ENCODE measurements at regions not wholly inside any gene's neighbourhood (a gene's known extent, or its start where the extent isn't known, plus 50 kb on each side); places are given as distances from the start of the nearest gene placed in this dataset.
"Not testable (repeated sequence)": the region's sequence is repeated elsewhere in the genome, so short reads cannot be mapped to it uniquely, and the experiment has no call there.

DNA sequence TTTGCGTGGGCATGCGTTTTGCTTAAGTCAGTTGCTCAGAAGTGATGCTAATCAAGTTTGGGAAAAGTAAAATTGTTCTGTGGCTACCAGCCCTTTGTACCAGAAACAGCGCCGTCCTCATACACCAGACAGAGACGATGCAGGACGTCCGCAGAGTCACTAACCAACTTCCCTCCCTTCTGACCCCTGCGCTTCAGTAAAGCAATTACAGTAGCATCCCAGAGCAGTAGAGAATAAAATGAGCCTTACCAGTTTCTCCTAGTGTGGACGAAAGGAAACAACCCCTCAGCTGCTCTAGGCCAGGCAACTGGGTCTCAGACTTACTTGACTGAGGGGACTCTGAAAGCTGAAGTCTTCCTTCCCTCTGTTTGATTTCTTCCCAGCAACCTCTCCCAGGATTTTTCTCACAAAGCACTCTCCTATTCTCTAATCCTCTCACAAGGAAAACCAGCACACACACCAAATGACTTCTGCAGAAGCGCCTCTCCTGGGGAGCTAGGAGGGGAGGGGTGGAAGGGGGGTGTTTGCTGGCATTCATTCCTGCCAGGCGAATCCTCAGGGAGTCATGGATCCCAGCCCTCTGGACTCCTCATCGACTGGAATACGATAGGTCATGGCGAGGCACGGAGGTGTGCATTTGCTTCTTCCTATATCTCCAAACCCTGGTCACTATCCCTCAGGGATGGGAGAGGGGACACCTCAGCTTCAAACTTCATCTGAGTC is 56.0 kb upstream of the MID1 start:
- DNase-seq = no peak

DNA sequence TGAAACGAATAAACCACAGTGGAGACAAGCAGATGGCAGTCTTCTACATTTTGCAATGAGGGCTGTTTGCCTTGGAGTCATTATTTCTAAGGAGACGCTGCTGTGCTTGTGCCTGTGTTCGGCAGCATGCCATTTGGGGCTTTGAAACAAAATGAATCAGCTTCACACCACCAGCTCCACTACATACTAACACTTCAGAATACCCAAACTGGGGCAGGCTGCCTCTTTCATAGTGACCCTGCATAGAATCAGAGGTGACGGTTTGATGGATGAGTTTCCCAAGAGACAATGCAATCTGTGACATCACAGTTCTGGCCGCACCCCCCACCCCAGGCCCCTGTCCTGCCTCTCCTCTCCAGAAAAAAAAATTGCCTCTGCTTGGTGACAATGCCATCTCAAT is 57.1 kb upstream of the MID1 start:
- DNase-seq = no peak

DNA sequence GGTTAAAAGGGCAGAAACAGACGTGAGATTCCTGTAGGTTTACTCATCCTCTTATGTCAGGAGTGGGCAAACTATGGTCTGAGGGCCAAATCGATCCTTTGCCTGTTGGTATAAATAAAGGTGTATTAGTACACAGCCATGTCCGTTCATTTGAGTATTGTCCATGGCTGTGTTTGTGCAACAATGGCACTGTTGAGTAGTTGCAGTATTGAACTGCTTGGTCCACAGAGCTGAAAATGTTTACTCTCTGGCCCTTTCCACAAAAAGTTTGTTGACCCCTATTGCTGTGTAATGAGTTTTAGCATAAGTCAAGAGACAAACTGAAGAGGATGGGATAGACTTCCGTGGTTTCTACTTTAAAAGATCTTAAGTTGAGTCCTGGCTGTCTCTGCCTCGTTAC is 59.0 kb upstream of the MID1 start:
- DNase-seq = no peak

DNA sequence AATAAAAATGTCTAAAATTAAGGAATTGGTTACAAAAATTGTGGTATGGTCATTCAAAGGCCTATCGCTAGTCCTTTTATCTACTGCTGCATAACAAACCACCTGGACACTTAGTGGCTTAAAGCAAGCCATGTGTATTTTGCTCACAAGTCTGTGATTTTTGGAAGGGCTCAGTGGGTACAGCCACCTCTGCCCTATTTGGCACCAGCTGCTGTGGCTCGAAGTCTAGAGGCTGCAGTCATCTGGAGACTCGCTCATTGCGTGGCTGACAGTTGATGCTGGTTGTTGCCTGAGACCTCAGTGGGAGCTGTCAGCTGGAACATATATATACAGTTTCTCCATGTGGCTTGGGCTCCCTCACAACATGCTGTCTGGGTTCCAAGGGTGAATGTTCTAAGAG is 60.8 kb upstream of the MID1 start:
- DNase-seq = no peak

DNA sequence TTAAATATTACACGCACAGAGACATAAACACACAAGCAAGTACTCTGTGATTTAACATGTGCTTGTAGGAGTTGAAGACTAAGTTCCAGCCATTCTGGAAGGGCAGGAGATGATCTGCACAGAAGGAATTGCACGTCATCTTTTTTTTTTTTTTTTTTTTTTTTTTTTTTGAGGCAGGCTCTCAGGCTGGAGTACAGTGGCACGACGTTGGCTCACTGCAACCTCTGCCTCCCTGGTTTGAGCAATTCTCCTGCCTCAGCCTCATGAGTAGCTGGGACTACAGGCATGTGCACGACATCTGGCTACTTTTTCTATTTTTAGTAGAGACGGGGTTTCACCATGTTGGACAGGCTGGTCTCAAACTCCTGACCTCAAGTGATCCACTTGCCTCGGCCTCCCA is 63.2 kb upstream of the MID1 start:
- not testable (repeated sequence) for DNase-seq

DNA sequence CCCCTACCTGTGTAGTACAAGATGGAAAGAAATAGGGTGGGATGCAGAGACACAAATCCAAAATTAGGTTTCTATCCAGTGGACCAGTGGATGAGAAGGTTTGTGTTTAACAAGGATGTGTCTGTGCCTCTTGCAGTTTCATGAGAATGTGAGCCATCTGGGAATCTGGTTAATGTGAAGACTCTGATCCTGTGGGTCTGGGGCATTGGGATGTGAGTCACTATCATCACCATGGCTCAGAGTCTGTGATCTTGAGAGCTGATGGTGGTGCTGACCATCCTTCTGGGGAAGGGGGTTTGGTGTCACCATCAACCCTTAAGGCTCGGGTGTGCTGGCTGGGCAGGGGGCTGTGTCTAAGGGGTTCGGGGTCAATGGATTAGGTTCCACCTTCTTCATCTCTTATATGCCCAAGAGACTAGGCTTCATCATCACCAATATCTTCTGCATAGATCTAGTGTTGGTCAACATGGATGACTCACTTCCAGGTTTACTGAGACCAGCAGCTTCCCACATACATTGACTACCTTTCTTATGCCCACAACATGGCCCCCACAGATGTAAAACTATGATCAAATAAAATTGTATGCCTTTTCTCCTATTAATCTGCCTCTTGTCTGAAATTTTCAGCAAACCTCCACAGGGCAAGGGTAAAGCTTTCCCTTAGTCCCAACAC is 65.7 kb upstream of the MID1 start:
- no peak for DNase-seq

DNA sequence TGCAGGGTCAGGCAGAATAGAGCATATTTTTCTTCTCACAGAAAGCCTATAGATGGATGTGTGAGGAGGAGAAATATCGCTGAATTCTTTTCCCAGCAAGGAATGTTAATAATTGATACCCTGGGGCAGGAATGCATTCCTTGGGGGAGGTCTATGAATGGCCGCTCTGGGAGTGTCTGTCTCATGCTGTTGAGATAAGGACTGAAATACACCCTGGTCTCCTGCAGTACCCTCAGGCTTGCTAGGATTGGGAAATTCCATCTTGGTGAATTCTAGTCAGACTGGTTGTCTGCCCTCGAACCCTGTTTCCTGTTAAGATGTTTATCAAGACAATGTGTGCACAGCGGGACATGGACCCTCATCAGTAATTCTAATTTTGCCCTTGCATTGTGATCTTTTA is 71.4 kb upstream of the MID1 start:
- not testable (repeated sequence) for DNase-seq

DNA sequence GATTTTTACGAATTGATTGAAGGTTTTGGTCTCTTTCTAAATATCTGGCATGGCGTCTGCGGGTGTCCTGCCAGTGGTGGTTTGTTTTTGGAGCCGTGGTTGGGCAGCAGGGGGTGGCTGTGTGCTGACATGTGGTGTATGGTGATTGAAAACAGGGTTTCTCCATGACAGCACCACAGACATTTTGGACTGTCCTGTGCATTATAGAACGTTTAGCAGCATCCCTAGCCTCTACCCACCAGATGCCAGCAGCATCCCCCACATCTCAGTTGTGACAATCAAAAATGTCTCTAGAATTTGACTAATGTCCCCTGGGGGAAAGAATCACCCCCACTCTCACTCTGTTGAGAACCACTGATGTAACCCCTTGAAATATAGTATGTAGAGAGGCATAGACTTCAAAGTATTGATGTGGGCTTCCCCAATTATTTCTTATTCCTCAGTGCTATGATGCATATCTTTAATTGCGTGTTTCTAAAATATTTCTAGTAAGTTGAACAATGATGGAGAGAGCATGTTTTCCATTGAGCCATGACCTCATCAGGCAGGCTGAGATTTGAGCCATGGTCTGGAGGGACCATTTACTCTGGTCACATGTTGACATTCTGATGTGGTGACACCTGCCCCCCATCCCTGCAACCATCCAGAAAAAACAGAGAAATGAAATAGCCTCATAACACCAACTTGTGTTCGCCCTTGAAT is 77.4 kb upstream of the MID1 start:
- no peak for DNase-seq

DNA sequence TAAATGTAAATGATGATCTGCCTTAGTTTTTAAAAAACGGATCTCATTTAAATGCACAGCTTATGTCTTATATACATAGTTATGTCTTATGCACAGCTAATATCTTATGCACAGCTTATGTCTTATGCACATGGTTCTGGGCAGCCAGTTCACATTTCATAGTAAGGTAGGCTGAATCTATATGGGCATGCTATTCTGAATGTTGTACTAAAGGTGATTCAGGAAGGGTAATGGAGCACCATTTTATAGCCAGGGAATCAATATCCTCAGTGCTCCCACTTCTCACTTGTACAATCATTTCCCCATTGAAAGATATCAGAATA is 77.9 kb upstream of the MID1 start:
- DNase-seq = no peak

DNA sequence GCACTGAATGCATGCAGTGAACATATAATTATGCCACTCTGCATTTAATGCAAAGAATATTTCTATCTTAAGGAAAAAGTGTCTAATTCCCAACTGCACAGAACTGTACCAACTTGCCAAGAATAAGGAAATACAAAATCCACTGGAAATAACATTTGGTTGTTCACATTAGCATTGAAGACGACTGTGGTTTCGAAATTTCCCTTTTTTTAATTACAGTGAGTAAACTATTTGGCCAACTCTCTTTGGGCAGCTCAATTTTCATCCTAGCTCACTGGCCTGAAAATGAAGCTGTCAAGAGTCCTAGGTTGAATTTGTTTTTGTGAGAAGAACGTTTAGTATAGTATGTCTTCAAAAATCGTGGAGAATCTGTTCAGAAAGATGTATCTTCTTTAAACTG is 81.6 kb upstream of the MID1 start:
- DNase-seq = no peak

DNA sequence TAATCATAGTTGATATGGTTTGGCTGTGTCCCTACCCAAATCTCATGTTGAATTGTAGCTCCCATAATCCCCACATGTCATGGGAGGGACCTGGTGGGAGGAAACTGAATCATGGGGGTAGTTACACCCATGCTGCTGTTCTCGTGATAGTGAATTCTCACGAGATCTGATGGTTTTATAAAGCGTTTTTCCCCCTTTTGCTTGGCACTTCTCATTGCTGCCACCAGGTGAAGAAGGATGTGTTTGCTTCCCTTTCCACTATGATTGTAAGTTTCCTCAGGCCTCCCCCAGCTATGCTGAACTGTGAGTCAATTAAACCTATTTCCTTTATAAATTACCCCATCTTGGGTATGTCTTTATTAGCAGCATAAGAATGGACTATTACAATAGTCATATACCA is 86.0 kb upstream of the MID1 start:
- DNase-seq = not testable (repeated sequence)

DNA sequence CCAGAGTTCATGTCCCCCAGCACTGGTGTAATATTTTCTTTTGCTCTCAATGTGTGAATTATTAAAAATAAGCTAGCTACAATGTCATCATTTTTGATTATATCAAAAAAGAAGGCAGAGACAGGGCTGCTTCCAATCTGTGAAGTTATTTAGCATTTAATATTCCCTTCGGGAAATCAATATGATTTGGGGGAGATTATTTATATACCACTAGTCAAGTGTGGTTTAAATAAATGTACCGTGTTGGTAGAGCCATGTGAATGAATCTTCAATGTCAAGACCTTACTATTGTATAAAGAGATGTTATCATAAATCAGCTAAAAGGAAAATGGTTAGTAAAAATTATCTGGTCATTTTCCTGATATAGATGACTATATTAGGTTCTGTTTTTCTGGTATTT is 87.4 kb upstream of the MID1 start:
- DNase-seq = no peak

DNA sequence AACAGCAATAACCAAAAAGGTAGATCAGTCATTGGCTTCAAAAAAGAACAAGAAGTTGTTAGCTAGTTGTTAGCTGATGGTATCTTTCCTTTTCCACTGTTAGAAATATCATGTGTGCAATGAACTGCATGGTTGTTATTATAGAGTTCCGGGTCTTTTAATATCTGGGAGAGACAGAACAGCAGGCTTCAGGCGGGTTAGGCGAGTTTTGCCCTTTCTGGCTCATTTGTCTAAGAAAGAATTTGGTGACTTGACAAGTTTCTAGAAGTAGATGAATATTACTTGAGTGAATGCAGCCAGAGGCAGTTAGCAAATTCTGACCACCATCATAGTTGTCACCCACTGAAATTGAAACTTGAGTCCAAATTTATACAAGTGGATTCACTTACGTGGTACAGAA is 88.9 kb upstream of the MID1 start:
- no peak for DNase-seq

DNA sequence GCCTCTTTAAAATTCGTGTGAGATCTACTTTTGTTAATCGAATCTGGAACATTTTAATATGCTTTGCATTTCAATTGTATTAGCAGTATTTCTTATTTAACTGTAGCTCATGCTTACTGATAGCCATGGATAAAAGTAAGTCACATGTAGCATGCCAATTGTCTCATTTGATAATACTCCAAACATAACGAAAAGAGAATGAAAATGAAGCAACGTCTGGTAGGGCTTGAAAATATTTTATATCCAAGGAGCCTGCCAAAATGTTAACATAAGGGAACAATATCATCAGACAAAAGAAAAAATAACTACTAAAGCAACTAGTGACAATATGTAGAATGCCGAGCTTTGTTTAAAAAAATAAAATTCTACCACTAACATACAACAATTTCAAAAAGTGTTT is 94.1 kb upstream of the MID1 start:
- DNase-seq = no peak

DNA sequence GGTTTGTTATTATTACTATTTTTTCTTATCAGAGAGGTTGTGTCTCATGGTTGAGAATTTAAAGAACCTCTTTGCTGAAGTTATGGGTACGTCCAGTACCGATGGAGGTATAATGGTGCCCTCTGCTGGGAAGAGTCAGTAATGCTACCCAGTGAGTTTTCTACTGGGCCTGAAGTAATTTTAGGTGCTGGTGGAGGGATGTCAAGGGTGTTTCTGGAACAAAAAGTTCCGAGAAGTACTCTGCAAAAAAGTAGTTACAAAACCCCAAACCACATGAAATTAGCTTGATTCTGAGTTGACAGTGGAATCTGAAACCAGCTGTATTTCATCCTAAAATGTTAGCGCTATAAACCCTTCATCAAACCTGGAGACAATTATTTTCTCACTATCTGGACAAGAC is 102.5 kb upstream of the MID1 start:
- DNase-seq = peak; percentile 23 to 33

DNA sequence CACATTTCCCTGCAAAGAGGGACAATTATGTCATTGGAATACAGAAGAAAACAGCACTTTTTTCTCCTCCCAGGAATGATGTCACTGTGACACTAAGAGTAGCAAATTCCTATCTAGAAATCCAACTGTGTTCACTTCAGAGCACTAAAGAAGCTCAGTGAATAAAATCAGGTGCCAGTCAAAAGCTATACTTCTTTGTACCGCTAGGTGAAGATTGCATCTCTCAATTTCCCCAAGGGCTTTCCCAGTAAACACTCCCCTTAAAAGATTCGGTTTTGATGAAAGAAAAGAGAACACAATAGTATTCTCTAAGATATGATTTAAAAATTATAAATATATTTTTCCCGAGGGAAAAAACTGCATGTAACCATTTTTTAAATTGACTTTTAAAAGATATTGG is 104.7 kb upstream of the MID1 start:
- no peak for DNase-seq

DNA sequence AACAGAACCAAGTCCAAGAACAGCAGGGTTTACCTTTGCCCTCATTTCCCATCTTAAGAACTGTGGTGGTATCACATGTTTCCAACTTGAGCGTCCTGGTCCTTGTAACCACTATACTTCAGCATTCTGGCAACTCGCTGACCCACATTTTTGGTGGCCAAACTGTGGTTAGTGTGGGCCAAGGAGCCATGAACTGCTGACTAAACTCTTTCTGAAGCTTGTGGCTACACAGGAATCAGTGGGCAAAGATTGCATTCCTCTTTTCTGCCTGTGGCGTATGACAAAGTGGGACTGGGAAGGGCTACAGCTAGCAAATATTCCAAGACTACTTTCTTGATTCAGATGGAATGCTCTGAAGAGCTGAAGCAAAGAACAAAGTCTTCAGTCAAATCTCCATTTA is 106.3 kb upstream of the MID1 start:
- no peak for DNase-seq

DNA sequence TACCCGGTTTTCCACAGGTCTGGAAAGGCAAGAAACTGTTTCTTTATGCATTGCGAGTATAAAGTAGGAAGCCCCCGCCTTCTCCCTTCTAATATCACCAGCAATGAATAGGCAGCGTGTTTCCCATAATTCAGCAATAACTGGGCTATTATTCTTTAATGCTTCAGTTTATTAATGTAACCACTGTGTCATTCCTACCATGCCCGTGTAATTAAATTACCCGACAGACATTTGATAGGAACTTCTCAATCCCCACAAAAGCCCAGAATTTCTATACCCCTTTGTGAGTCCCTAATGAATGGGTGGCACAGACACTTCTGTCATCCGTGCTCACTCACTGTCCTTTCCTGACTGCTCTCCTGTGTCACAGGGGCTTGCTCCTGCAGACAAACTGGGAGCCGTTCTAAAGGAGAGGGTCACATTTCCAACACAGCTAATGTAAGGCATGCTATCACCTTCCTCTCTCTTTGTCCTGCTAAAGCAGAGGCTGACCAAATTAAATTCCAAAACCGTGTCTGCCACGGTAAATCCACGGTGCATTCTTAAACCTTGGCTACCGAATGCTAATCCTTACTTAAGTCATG is 108.5 kb upstream of the MID1 start:
- no peak for DNase-seq

DNA sequence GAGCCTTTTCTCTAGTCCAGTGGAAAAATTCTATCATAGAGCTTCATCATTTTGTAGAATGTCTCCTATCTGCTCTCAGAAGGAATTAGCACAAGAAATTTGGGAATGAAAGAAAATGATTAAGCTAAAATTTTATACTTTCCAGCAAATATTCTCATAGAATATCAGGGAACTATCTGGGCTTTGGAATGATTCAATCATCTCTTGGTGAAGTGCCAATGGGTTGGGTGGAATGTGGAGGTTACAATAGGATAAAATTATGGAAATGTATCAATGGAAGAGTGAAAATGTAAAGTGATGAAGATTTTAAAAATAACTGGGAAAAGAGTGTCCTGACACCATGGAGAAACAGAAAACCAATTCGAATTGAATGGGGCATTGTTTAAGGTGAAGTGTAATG is 119.0 kb upstream of the MID1 start:
- DNase-seq = no peak

DNA sequence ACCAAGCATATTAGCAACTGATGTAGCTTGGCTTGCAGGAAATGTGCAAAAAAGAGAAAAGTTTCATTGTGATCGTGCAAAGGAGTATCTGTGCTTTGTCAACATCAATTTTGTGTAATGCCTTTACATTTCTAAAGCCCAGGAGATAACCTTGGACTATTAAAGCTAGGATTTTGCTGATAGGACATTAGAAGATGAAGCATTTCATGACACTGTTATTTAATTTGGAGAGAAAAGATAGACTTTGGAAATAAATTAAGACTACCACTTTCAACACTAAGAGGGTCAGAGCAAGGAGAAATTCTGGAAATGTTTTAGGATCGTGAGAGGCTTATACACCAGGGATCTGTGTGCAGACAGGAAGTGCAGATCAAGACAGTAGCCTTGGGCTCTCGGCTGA is 120.6 kb upstream of the MID1 start:
- no peak for DNase-seq

DNA sequence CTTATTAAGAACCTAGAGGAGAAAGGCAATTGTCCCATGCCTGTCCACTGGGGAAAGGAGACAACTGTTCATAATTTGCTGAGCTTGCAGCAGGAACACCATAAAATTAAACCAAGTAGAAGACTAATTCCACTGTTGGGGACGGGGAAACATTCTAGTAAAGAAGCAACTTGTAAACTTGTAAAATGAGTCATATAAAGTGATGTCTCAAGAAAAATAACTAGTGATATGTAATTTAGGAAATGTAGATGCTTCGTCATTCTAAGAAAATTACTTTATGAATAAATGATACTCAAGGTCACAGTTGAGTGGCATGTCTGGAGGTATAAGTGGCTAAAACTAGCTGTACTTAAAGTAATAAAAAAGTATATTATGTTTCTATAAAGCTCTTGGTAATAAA is 121.2 kb upstream of the MID1 start:
- DNase-seq = no peak

DNA sequence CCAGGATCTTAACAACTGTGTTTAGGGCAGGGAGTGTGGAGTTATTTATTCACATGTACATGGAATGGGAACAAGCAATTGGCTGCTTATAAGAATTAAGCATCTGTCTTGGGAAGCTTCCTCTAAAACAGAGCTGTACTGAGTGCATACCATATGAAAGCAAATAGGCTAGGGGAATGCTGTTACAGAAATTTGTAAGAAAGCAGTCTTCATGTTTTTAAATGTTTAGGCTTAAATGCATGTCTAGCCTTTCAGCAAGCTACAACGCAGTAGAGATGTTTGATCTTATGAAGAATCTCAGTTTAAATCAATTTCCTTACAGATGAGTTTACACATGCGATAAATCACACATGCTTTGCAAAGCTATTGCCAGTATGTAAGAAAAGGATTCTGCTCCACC is 123.1 kb upstream of the MID1 start:
- DNase-seq = no peak

DNA sequence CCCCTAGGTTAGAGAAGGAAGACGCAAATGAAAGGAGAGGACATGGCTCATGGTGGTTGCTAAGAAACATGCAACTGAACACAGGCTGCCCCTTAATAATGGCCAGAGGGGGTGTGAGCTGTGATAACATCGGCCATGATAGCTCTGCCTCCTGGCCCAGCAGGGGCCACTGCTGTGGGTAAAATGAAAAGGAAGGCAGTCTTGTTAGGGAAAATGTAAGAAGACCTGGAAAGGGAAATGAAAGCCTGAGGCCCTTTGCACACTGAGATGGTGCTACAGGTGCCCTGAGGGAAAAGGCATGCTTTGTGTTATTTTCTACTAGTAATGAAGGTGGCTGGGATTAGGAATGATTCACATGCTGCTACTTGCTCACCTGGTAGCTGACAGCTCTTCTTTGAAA is 123.6 kb upstream of the MID1 start:
- no peak for DNase-seq

DNA sequence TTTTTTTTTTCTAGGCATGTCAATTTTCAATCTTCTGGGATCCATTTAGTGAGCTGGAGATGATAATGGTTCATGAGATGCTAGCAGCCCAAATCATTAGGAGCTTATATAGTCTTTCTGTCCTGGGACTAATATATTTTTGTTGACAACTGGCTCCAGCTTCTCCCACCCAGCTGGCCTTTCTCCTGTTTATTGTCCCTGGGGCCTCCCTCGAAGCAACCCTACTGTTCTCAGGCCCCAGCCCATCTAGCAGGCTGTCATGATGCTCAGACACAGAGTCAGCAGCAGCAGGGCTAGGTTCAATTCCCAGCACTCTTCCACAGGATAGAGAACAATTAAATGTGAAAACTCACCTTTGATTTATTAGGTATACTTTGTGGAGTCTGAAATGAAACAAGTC is 127.6 kb upstream of the MID1 start:
- DNase-seq = no peak

Measured in stimulated activated CD4-positive, alpha-beta T cell treated with anti-CD3 and anti-CD28 coated beads, Interleukin-2, amount 100 ng/mL, for 24 hours (primary cell).